ENCODE measurements at regions not wholly inside any gene's neighbourhood (a gene's known extent, or its start where the extent isn't known, plus 50 kb on each side); places are given as distances from the start of the nearest gene placed in this dataset.
"Not testable (repeated sequence)": the region's sequence is repeated elsewhere in the genome, so short reads cannot be mapped to it uniquely, and the experiment has no call there.

DNA sequence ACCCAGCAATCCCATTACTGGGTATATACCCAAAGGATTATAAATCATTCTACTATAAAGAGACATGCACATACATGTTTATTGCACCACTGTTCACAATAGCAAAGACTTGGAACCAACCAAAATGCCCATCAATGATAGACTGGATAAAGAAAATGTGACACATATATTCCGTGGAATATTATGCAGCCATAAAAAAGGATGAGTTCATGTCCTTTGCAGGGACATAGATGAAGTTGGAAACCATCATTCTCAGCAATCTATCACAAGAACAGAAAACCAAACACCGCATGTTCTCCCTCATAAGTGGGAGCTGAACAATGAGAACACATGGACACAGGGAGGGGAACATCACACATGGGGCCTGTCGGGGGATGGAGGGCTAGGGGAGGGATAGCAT is 113.2 kb upstream of the PRSS1 start:
- DNase-seq, result not testable (repeated sequence)

DNA sequence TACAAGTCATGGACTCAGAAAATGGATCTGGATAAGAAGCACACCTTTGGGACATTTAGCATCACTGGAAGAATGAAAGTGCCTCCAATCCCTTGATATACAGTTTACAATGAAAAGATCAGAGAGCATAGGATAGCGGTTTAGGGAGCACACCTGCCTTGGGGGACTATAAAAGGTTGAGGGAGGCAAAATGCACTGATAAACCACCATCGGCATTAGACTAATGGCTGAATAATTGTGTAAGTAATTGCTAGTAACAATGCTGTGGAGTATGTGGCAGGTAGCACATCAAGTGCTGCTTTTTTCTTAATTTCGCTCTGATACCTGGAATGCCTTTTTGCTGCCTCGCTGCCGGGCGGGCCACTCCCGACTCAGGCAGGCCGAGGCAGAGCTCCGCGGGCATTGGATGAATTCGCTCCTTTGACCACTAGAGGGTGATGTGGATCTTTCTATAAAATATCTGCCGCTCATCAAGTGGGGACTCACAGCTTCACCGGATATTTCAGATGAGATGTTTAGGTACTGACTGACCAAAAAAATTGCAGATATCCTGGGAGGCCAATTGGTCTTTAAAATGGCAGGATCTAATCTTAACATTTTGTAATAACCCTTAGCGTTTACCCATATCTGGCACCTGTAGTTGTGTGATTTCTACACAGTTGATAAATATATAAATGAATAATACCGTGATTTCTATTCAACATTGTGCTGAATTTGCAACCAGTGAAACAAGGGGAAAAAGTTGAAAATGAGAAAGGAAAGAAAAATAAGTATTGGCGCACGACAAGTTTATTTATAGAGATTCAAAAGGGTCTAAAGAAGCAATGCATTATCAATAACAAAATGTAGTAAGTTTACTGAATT is 116.8 kb upstream of the PRSS1 start:
- DNase-seq, result peak; percentile 86 to 89

DNA sequence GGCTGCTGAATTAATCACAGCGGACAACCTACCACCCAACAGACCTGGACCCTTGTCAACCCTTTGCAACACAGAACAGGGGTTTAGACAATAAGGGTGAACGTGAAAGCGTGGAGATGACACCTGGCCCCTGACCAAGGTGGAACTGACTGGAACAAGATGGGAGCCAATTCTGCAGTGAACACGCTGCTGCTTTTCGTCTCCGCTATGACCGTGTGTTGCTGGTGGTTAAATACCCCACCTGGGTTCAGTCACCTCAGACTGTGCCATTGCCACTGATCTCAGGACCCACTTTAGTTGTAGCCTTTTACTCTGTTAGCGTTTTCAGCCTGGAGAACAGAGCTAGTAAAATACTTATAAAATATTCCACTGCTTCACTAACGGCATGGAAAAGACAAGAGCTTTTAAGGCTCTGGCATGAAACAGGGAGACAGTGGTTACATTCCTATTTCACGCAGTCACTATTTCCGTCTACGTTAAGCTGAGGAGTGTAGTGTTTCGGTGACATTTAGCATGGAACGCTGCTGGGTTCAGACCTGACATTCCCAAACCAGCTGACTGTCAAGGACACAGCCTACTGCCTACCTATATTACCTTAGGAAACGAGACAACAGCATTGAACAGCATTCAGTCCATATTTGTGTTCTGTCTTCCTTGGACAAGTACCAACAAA is 119.5 kb upstream of the PRSS1 start:
- no peak for DNase-seq

DNA sequence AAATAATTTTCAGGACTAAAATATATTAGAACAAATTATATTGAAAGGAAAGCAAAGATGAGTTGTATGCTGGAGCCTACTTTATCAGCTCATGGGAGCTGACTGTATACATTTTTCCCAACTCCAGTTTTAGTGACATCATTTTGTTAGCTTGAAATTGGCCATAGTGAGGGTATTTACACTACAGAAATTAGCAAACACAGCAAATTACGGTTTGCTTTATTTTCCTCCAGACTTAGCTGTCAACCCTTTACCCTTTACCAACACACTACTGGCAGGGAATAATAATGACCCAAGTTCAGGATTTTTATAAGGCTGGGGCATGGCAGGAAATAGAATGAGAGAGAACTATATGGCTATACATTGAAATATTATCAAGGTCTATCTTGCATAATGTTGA is 120.3 kb upstream of the PRSS1 start:
- DNase-seq, result peak in 1 of 2 experiments; percentile 64

DNA sequence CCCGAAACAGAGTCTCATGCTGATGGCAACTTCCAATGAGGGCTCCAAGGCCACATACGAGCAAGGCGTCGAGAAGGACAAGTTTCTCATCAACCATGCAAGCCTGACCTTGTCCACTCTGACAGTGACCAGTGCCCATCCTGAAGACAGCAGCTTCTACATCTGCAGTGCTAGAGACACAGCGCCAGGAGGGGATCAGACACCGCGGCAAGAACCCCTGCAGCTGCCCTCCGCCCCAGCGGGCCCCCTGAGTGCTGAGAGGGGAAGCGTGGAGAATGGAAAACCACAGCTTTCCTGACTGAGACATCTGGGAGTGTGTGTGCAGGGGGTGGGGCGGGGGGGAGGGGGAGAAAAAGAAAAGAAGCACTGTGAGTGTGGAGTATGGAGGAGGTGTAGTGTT is 122.0 kb upstream of the PRSS1 start:
- DNase-seq, result not testable (repeated sequence)

DNA sequence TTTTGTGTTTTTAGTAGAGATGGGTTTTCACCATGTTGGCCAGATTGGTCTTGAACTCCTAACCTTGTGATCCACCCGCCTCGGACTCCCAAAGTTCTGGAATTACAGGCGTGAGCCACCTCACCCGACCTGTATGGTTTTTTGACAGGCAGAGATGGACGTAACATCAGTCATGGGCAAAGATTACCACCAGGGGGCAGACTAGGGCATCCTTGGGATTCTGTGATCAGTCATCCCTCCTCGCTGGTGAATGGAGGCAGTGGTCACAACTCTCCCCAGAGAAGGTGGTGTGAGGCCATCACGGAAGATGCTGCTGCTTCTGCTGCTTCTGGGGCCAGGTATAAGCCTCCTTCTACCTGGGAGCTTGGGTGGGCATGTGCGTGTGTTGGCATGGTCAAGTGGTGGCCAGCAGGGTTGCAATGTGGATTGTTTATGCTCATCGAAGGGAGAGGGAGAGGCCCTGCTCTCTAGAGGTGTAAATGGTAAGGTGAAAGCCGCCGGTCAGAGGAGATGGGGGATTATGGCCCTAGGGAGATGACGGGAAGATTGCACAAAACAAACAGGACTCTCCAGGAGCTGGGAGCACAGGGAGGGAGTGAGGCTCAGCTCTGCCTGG is 122.7 kb upstream of the PRSS1 start:
- DNase-seq, result peak; percentile 4 to 23

DNA sequence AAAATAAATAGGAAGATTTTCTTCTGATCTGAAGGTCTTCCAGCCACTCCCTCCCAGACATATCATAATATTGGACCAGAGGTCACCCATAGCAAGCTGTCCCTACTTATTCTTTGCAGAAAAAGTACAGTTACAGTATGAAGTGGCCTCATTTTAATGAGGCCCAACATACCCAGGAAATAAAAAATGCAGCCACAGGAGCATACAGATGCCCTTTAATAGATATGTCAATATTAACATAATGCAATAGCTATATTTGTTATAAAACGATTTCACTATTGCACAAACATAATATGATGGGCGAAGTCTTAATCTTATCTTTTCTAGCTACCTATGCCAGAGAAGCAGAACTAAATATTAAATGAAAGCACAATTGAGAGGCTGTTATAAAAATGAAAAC is 124.1 kb upstream of the PRSS1 start:
- not testable (repeated sequence) for DNase-seq

DNA sequence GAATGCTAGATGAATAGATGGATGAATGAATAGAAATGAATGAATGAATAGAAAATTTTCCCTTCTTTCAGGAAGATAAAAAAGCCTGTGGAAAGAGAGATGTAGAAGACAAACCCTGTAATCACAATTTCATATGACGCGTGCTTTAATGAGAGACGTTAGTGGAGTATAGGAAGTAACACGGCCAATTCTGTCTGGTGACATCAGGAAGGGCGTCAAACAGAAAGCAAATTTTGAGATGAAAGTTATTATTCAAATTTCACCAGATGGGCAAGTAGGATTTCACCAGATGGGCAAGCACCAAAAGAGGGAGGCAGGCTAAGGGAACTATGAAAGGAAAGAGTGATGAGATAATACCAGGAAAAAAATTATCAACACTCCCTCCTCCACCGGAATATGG is 128.9 kb upstream of the PRSS1 start:
- no peak for DNase-seq

DNA sequence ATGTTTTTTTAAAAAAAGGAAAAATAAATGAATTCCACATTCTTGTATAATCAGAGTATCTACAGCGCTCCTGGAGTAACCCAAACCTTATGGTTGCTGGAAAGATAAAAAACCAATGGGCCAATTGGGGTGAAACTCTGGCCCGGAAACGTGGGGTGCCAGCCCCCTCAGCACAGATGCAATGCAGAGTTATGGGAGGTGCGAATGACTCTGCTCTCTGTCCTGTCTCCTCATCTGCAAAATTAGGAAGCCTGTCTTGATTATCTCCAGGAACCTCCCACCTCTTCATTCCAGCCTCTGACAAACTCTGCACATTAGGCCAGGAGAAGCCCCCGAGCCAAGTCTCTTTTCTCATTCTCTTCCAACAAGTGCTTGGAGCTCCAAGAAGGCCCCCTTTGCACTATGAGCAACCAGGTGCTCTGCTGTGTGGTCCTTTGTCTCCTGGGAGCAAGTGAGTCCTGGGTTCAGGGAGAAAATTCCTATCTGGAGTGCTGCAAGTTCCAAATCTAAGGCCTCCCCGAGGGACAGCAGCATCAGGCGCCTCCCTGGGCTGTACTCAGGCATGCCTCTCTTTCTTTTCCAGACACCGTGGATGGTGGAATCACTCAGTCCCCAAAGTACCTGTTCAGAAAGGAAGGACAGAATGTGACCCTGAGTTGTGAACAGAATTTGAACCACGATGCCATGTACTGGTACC is 130.5 kb upstream of the PRSS1 start:
- no peak for DNase-seq

DNA sequence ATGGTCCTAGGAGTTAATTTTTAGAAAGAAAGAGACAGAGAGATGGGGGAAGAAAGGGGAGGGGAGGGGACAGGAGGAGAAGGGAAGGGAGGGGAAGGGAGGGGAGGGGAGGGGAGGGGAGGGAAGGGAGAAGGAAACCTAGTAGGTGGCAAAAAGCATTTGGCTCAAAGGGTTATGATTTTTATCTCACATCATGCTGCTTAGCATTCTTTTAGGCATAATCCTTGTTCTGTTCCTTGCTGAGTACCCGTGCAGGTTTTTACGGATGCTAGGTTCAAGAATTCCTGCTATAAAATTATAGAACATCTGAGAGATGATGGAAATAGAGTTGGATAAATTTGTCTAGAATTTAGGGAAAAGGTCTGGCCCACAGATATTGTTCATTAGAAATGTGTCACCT is 132.4 kb upstream of the PRSS1 start:
- no peak for DNase-seq

DNA sequence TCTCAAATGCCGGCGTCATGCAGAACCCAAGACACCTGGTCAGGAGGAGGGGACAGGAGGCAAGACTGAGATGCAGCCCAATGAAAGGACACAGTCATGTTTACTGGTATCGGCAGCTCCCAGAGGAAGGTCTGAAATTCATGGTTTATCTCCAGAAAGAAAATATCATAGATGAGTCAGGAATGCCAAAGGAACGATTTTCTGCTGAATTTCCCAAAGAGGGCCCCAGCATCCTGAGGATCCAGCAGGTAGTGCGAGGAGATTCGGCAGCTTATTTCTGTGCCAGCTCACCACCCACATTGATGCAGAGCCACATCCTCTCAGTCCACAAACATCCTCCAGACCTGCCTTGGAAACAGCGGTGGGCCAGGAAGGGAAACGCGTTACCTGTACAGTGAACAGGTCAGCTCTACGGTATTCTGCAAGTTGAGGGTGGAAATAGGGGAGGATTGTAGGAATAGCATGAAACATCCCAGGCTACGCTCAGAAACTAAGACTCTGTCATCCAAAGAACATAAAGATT is 133.1 kb upstream of the PRSS1 start:
- DNase-seq, result no peak

DNA sequence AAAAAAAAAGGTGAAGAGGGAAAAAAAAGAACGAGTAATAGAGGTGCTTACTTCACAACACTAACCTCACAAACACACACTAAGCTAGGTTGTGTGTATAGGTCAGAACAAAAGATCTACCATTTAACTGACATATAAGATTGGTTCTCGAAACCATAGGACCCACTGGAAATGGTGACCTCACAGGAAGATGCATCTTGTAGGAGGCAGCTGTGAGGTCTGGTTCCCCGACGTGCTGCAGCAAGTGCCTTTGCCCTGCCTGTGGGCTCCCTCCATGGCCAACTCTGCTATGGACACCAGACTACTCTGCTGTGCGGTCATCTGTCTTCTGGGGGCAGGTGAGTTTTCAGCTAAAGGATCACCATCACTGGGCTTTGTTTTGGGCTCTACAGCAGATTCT is 133.8 kb upstream of the PRSS1 start:
- no peak for DNase-seq

DNA sequence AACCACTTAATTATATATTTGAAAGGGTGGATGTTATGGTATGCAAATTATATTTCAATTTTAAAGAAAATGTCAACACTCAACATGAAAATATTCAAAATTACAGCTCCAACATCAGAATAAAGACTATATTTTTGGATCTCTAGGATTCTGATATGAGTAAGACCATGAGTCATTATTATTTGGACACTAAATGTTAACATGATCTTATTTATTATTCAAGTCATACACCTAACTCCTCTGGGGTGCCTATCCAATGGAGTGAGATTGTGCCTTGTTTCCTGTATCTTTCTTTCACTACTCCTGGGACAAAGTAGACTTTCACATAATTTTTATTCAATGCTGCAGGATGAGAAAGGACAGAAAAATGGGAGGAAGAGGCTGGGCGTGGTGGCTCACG is 135.2 kb upstream of the PRSS1 start:
- DNase-seq, result no peak

DNA sequence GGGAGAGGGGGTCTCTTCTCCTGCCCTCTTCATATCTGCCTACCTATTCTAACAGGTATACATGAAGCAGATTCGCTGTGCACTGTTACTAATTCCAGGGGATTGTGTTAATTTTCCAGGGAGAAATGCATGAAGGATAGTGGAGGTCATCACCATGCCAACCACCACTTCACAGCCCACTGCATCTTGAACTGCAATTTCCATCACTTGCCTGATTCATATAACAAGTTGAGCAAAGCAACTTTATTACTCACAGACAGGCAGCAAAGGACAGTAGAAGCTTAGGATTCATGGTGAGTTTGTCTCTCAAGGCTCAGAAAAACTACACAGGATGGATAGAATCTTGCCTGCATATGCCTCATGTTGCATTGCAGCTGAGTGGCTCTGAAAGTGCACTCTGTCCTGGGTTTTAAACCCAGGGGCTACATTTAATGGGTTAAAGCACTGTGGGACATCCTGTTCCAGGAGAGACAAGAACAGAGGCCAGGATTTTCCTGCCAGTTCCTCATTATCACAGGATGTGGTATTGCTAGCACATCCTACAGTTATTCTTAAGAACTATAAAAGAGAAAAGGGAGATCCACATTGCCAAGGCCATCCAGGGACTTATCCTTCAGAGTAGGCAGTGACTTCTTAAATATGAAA is 136.9 kb upstream of the PRSS1 start:
- DNase-seq, result peak in 1 of 2 experiments; percentile 15

DNA sequence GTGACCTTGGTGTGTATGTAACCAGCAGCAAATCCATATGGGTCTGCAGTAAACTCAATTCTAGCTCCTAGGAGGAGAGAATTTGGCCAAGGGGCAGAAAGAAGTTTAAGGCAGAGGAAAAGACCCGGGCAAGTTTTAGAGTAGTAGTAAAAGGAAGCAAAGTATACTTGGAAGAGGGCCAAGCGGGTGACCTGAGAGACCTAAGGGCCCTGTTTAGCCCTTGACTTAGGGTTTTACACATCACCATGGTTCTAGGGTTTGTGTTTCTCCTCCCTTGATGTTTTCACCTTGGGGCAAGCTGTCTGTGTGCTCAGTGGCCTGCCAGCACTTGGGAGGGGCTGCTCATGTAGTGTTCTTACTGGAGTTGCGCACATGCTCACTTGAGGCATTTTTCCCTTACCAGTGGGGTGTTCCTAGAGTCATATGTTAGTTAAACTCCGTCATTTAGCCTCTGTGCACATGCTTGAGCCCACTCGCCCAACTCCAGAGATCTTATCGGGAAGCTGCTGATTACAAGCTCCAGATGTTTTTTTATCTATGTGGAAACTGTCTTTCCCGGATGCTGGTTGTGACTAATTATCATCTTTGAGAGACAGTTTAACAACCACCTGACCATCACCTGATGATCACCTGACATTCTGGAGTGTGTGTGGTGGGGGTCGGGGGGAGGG is 137.6 kb upstream of the PRSS1 start:
- DNase-seq, result no peak

DNA sequence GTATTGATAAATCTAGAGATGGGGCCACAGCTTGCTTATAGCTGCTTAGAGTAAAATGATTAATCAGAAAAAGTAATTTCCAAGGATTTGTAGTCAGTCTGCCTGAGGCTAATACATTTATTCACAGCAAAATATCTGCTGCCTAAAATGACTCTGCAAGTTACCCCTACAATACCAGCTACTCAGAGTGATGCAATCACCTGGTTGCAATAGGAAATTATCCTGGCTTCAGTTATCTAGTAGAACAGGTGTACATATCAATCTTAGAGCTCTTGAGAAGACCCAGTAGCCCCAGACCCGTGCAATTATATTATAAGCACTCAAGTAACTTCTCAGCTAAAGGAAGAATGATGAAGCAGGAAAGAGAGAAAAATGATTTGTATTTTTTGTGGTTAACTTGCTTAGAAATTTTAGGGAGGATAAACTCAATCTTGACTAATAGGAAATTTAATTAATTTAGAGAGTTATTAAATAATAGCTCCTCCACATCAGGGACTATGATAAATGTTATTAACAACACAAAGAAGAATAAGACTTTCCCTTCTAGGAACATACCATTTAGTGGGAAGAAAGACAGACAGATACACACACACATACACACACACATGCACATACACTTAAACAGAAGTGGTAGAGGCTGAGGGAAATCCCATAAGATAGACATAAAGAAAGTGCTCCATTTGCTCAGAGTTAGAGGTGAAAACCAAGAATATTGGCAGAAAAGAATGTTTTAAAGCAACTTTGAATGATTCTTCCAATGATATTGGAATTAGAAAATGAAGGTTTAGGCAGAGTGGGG is 140.4 kb upstream of the PRSS1 start:
- DNase-seq, result no peak

DNA sequence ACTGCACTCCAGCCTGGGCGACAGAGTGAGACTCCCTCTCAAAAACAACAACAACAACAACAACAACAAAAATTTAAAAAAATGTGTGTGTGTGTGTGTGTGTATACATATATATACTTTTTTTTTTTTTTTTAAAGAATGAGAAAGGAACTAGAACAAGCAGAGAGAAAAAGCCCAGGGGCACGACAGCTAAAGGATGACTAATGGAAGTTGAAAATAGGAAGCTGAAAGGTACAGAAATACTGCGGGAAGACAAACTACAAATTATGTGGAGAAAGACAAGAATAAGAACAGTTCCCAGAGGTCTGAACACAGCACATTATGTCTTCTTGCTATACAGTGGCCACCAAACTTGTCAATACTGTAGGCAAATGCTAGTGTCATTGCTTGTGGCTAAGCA is 141.9 kb upstream of the PRSS1 start:
- DNase-seq, result no peak

DNA sequence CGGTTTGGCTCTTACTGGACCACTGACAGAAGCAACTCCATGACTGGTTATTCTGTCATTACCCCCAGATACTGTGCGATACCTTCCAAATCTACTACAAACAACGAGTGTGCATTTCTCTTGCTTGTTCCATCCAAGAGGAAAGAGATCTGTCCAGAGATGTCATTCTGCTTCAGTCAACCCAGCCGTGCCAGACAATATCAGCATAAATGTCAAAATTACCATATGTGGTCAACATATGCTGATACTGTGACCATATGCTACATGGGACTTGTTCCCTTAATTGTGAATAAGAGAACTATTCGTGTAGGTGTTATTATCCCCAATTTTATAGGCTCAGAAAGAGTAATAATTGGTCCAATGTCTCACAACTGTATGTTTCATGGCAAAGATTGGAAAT is 143.2 kb upstream of the PRSS1 start:
- no peak for DNase-seq

DNA sequence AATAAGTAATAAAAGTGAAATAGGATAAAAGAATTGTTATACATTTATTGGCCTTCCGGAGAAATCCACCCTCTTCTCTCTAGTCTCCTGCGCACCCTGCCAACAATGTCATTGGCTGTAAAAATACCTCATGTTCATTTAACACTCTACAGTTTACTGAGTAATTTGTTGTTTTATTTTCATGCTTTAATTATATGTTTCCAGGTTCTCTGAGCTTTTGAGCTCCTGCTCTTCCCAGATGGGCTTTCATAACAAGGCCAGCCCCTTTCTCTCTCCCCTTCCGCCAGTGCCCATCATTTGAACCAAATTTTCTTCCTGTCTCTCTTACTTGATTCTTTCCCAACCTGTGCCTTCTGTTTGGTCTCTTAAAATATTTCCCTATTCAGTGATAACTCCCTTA is 144.6 kb upstream of the PRSS1 start:
- DNase-seq, result peak in 1 of 2 experiments; percentile 52

DNA sequence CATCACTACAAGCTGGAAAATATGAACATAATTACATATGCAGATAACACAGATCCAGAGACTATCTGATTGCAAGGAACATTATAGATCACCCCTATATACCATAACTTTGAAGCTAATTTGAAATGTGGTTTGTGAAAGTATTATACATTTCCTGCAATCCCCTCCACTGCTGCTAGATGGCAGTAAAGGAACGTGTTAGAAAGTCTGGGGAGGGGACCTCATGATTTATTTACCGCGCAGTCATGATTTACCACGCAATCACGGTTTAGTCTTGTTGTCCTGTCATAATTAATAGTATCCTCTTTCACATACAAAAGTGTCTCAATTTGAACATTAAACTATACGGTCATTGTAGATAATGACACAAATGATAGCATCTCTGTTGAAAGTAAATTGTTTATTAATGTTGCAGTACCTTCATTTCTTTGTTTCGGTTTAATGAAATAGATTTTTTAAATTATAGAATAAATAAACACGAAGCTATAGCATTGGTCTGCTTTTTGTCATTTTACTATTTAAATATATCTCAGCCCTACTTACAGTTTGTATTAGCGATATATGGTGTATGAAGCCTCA is 145.3 kb upstream of the PRSS1 start:
- peak; percentile 81 to 87 for DNase-seq

DNA sequence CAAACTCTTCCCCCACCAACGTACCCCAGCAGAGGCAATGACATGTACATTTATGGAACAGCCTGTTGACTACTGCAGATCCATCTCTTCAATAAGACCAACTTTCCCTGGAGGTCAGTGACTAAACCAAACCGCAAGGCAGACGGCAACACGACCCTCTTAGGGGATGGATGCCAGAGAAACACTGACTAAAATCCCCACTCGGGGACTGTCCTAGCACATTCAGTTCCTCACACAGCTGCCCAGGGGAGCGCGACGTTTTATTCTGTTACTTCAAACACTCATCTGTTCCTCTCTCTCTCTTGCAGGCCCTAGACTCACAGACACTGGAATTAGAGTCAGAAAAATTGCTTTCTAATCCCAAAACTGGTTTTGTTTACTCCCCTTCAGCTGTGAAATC is 146.5 kb upstream of the PRSS1 start:
- no peak for DNase-seq

All from NCI-H2081 (cell line).